ENCODE measurements at regions not wholly inside any gene's neighbourhood (a gene's known extent, or its start where the extent isn't known, plus 50 kb on each side); places are given as distances from the start of the nearest gene placed in this dataset.
"Not testable (repeated sequence)": the region's sequence is repeated elsewhere in the genome, so short reads cannot be mapped to it uniquely, and the experiment has no call there.

DNA sequence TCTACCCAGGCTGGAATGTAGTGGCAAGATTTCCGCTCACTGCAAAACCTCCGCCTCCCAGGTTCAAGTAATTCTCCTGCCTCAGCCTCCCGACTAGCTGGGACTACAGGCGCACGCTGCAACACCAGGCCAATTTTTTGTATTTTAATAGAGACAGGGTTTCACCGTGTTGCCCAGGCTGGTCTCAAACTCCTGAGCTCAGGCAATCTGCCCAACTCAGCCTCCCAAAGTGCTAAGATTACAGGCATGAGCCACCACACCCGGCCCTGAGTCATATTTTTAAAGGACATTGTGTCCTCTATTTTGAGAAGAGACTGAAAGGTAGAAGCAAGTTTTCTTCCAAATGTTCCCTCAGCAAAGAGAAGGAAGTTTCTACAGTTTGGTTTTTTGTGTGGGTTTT is 227.1 kb downstream of the KCTD12 start:
- DNase-seq (ENCODE audit: low read depth) = not testable (repeated sequence)

DNA sequence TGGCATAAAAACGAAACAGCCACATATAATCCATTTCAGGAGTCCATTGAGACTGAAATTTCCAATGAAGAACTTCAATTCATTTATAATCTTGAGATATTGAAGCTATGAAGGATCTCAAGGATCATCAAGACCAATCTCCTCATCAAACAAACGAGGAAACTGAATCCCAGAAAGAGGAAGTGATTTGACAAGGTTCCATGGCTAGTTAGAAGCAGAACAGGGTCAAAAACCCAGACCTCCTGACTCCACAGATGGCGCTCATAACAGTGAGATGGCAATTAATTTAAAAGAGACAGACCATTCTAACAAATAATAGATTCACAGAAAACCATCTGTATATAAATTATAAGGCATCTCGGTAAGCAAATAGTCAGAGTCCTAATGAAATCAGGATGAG is 229.7 kb downstream of the KCTD12 start:
- DNase-seq (ENCODE audit: low read depth) = no peak

DNA sequence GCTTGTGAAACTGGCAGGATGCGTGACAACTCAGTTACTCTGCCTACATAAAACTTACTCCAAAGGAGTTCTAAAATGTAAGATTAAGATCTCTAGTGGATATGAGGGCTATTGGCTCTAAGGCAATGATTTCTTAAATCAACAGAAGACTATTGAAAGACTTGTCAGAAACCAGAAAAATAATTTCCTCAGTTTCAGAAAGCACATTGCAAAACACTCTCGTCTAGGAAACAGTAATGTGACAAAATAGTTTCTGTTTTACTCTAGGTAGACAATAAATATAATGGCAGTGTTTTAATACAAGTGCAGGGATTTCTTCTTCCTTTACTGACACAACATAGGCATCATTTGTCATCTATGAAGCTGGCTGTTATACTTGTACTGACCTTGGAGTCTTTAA is 230.1 kb downstream of the KCTD12 start:
- no peak for DNase-seq (ENCODE audit: low read depth)

DNA sequence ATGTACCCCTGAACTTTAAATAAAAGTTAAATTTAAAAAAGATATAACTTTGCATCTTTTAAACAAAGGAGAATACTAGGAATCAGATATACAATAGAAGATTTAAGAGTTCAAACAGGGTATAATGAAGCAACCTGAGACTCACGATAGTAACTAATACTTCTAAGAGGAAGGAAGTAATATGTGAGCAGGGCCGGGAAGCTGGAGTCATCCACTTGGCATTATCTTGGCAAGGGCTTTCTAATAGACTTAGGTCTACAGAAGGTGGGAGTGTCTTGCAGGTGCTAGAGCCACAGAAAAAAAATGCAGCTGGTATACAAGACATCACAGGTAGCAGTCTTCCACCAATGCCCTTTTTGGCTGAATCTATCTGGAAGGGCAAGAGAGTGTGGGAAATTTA is 231.9 kb downstream of the KCTD12 start:
- DNase-seq (ENCODE audit: low read depth) = no peak

DNA sequence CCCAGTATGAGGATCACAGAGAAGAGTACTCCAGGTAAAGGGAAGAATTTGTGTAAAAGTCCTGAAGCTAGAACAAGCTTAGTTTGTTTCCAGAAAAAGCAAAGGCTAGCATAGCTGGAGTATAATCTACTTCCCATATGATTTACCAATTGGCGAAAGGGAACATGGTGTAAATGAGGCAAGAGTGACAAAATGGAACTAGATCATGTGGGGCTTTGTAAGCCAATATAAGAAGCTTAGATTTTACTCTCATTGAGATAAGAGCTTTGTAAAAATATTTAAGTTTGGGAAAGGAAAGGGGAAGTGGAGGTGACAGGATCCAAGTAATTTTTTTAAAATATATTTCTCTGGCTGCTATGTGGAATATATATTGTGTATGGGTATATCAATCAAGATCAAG is 234.9 kb downstream of the KCTD12 start:
- DNase-seq (ENCODE audit: low read depth) = no peak

DNA sequence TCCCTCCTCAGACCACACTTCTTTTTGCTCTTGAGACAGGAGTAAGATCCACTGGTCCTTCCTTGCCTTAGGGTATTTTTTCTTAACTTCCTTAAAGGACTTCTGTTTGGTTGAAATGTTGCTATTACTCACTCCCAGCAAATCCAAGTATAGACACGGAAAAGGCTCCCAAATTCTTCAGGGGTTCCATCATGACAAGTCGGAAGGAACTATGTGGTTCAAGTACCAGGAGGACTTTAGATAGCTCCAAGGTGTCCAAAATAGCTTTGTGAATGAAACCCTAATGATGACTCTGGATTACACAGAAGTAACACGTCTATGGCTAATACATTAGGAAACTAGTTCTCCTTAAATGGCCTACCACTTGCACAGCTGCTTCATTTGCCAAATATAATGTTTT is 238.7 kb downstream of the KCTD12 start:
- no peak for DNase-seq (ENCODE audit: low read depth)

DNA sequence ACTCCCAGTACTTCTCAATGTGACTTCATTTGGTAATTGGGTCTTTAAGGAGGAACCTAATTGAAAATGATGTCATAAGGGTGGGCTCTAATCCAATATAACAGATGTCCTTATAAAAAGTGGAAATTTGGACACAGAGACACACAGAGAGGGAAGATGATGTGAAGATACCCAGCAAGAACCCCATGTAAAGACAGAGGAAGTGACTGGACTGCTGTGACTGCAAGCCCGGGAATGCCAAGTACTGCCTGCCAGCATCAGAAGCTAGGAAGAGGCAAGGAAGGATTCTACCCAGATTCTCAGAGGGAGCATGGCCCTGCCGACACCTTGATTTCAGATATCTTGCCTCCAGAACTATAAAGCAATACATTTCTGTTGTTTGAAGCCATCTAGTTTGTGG is 239.3 kb downstream of the KCTD12 start:
- DNase-seq (ENCODE audit: low read depth) = no peak

DNA sequence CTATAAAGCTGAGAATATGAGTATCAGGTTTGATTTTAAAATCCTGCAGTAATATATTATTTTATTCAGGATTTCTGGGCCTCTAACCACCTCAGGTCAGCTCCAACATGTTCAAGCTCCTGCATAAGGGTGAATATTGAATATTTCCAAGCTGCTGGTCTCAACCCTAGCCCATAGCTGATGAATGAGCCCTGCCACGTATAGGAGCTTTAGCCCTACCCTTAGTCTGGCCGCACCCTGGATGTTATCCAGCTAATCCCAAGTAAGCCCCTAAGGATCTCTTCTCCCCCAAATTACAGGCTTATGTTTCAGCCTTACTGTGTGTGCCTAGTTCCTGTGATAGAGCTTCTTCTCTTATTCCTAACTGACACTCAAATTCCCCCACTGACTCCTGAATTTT is 240.6 kb downstream of the KCTD12 start:
- DNase-seq (ENCODE audit: low read depth) = no peak

DNA sequence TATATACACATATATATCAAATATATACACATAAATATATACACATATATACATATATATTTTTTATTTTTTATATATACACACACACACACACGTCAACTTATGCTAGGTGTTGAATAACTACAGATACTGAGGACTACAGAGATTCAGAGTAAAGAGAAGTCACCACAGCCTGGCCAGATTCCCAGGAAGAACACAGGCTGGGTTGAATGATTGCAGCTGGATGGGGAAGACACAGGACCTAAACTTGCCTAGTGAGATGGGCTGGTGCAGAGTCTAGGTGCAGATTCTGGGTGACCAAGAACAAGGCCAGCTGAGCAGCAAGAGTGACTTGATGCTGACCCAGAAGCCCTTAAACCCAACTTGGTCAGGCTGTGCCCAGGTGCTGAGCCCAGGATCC is 241.3 kb downstream of the KCTD12 start:
- no peak for DNase-seq (ENCODE audit: low read depth)

DNA sequence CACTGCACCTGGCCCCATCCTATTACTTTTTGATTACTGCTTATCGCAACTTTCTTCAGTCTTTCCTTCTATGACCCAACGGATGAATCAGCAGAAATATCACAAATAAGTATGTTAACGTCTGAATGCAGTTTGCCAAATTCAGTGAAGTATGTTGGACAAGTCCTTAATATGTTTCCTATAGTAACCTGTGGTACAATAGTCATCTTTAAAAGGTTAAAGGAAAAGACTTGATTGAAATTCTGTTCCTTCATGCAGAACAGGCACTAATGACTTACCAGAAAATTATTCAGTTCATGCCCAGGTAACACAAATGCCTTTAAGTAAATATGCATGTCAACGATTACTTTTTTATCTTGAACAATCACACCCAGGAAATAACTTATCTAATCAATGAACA is 242.6 kb downstream of the KCTD12 start:
- no peak for DNase-seq (ENCODE audit: low read depth)

DNA sequence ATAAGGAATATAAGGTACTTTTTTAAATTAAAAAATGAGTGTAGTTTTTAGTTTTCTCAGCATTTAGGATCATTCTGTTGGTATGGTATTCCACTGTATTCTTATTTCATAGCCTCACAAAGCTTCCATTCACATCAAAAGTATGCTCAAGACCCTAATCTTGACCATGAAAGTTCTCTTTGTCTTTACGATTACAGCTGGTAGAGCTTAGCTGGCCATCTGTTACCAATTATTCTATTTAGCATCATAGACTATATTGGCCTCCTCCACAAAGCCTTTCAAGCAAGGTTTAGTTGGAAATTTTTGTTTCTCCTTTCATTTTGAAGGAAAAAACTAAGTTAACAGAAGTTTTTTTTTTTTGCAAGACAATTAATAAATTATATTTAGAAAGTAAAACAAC is 245.1 kb downstream of the KCTD12 start:
- DNase-seq (ENCODE audit: low read depth) = no peak

DNA sequence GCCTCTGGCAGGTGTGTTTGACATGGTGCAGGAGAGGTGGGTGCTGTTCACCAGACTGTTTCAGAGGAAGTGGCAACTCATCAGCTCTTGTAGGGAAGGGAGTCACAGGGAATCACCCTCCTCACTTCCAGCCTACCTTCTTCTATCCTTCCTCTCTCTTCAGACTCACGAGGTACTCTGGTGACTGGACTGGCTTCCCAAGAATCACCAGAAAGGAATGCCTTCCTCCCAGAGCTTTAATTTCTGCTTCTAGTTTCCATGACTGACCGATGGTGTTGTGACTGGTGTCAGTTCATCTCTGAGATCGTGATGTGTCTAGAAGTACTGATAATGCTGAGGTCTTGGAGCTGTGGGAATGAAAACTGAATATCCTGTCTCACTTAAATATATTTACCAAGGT is 247.3 kb downstream of the KCTD12 start:
- DNase-seq (ENCODE audit: low read depth) = no peak

DNA sequence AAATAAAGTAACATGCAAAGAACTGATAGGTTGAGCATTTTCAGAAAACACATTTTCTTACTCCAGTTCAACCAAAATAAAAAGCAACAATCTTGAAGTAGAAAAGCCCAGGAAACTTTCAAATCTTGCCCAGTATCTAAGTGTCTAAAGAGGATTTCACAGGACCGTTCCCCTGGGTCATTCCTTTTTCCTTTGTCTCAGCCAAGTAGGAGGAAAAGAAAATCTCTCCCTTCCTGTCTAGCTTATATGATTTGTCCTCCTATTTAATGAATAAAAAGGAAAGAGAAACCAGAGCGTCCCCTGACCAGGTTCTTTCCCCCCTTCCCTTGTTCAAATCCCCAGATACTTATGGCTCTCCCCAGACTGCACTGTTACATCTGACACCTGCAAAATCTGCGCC is 248.0 kb downstream of the KCTD12 start:
- DNase-seq (ENCODE audit: low read depth) = peak; percentile 90

DNA sequence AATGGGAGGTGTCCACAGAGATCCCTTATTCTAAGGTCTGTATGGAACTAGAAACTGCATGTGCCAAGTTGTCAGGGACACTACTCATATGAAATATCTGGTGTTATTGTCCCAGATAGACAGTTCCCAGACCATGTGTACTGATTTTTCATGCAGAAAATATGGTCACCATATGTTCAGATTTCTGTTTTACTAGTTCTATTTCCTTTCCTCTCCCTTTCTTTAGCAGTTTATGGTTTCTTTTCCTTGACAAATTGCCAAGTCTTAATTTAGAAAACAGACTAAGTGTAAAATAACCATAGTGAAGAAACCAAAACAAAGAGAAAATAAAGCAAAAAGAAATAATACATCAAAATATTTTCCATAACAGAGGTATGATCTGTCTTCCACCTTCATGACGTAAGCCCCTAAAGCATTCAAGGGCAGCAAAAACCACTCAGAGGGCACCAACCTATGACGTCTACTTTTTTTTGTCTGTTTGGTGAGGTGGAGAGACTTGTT is 248.5 kb downstream of the KCTD12 start:
- DNase-seq (ENCODE audit: low read depth) = peak; percentile 71

DNA sequence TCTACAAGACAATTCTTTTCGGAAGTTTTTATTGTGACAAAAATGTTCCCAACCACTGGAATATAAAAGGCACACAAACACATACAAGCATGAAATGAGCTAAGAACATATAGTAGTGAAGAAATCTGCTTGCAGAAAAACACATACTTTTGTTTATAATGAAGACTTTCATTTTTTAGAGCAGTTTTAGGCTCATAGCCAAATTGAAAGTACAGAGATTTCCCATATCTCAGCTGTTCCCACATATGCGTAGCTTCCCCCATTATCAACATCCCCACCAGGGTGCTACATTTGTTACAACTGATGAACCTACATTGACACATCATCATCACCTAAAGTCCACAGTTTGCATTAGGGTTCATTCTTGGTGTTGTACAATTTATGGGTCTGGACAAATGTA is 249.4 kb downstream of the KCTD12 start:
- DNase-seq (ENCODE audit: low read depth) = no peak

DNA sequence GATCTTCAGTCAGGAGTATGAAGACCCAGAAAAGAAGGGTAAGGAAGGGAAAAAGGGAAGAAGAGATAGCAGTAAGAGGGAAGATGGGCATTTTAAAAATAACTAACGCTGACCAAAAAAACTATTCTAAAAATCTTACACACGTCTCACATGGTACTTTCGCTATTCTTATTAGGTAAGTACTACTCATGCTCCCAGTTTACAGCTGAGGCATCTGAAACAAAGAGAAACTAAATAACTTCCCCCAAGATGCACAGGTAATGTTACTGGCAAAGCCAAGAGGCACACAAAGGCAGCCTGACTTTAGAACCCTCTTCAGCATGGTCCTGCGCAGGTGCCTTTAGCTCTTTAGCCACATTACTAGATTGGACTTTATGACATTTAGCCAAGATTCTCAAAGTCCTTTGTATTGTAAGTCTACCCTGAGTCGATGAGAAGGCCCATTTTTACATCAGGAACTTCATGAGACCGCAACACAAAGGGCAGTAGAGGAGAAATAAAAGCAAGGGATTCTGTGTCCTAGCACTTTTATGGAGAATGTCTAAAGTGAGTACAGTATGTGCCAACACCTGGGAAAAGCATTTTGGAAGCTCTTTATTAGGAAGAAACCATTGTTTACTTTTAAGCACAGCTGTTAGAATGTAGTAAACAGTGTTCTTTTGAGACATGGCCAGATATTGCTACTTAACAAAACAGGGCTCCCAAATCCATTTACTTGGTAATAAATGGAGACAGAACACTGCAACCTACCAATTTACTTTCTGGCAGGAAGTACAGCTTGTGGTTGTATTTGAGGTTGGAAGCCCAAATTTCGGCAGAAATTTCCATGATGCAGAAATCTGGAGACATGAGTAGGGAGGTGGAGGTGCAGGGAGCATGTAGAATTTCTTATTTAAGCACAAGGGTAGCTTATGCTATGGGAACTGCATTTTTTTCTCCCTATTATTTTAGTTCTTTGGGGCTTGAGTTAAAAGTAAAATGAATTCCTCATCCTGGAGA is 250.7 kb downstream of the KCTD12 start:
- DNase-seq (ENCODE audit: low read depth) = no peak

DNA sequence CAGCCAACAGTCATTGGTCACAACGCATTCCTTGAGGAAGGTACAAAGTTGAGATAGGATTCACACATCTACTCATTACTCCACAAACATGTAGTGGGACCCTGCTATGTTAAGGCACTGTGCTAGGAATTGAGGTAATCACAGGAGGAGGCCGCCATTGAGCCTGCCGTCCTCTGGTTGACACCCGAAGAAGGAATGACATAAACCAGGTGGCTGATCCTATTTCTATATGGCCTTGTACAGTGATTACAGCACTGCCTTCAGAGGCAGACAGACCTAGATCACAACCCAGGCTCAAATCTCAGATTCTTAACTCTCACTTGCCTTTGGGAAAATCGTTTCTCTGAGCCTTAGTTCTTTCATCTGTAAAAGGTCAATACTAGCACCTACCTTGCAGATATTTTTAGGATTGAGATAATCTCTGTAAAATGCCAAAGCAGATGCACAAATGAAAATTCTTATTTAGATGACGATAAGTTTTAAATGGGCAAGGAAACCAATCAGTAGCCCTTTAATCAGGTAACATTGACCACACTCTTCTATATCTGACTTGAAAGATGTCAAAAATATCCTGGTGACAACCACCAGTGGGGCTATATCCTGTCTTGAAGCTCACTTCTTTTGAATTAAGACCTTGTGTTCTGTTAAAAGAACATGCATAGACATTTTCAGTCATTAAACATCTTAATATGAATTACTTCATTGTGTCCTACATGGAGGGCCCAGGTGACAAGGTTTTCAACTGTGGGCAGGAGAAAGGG is 251.6 kb downstream of the KCTD12 start:
- DNase-seq (ENCODE audit: low read depth) = no peak

DNA sequence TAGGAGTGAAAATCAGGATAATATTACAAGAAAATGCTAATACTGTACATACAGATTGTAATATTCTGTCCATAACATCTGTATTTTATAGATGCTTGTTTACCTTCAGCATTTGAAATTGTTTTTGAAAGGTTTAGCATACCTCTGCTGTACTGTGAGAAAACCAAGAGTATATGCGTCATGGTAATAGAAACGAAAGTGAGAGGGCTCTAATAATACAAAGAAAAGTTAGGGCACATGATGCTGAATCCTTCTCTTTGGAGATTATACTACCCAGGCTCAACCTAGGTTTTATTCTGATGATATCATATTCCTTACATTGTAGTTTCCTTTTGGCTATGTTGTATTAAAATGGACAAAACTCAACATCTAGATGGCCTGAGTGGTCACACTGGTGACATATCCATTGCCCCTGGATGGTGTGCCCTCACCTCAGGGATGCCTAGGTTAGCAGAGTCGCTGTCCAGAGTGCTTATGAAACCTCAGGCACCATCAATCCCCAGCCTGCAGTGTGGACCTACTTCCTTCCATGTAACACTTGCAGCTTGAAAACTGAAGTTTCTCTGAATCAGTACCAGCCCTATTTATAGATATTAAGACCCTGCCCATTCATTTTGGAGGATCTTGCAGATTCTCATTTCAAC is 253.7 kb downstream of the KCTD12 start:
- no peak for DNase-seq (ENCODE audit: low read depth)

DNA sequence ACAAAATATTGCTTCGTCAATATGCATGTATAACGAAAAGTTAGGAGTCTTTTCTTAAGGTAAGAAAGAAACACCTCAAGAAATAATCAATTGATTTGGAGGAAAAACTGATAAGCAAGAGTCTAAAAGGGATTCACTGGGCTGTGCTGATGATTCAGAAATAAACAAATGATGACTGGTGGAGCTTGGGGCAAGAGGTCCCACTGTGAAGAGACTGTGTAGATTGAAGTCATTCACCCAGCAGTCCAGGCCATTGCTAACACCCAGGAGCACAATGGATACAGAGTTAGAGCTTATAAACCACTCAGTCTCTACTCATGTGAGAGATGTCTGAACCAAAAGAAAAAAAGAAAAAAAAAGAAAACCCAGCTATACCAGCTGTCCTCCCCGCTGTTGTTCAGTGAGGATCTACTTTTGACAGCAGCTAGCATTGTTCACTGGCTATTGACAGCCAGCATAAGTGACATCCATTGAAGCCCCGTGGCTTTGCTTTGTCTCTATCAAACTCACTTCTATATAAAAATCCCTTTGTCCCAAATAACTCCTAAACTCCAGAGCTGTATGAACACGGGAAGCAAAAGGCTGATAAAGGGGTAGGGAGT is 255.5 kb downstream of the KCTD12 start:
- no peak for DNase-seq (ENCODE audit: low read depth)

DNA sequence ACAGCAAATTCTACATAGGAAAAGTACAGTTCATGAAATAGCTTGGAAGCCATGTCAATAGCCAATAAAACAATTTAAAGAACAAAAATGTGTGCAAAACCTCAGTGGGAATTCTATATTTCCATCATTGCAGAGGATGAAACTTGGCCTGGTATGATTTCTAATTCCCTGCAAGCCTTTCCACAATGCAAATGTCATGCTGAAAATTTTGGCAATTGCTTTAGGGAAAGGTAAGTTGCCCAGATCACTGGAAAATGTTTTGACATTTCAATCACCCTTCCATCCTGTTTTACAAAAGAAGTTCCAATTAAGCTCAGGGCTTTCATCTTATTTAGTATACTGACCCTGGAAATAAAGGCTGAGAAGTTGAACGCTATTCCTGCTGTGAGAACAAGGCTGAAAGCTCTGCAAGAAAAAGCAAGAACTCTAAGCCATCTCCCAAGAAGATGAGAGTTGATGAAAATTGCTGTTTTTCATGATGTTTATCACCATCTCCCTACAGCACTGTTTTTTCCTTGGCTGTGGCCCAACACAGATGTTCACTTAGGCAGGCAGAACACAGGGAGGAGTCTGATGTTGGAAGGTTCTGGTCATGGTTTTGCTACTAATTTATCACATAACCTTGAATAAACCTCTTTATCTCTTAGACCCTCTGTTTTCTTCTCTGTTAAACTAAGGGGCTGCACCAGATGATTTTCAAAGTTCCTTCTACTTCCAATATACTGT is 263.7 kb downstream of the KCTD12 start:
- peak; percentile 87 for DNase-seq (ENCODE audit: low read depth)

DNA sequence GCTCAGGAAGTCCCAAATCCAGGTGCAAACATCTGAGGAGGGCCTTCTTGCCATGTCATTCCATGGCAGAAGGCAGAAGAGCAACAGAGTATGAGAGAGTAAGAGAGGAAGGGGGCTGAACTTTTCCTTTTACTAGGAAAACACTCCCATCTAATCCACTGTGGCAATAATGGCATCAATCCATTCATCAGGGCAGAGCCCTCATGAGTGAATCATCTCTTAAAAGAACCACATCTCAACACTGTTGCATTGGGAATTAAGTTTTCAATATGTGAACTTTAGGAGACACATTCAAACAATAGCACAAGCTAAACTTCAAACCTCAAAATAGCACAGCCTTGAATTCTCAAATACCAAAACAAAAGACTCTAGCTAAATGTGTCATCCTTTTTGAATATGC is 264.5 kb downstream of the KCTD12 start:
- no peak for DNase-seq (ENCODE audit: low read depth)
